ENCODE measurements at regions not wholly inside any gene's neighbourhood (a gene's known extent, or its start where the extent isn't known, plus 50 kb on each side); places are given as distances from the start of the nearest gene placed in this dataset.

DNA sequence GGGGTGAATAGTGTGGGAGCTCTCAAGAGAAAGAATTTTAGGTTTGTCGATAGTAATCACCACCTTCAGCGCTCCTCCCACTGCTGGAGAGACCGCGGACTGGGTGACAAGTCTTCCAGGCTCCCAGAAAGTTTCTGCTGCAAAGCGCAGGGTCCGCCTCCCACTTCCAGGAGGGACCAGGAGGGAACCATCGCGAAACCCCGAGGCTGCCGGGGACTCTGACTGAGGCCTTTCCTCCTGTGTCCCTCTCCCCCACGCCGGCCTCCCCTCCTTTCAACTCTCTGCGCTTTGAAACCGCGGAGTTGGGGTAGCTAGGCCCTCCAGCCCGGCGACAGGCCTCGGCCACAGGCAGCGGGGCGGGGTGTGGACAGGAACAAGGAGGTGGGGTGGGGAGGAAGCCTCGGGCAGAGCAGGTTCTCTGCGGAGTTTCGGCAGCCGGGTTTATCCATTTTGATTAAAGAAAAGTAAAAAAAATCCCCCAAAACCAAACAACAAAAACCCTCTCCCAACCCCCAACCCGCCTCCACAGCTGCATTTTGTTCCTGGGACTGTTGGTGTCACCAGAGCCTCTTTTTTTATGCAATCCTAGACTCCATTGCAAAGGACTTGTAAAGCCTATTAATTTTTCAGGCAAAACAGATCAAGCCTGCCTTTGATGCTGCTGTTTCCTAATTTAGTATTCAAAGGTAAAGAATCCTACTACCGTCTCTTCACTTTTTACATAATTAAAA is 157.2 kb downstream of the TM9SF2 start:
- DNase-seq, result peak; percentile 80

DNA sequence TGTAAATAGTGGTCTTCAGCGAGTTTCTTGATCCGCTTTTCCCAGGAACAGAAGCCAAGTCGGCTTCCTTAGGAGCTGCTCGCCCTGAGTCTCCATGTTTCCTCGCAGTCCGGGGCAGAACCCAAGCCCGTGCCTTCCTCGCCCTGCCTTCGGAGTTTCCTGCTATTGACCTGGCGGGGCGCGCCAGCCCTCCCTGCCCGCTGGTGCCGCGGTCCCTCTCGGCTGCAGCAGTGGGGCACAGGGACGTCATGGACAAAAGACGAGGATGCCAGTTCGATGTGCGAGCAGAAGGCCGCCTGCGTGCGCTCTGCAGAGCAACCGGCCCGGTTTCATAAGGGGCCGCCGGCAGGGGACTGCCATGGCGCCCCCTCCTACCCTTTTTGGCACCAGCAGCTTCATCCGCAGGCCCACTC is 156.6 kb downstream of the TM9SF2 start:
- DNase-seq, result peak; percentile 69

DNA sequence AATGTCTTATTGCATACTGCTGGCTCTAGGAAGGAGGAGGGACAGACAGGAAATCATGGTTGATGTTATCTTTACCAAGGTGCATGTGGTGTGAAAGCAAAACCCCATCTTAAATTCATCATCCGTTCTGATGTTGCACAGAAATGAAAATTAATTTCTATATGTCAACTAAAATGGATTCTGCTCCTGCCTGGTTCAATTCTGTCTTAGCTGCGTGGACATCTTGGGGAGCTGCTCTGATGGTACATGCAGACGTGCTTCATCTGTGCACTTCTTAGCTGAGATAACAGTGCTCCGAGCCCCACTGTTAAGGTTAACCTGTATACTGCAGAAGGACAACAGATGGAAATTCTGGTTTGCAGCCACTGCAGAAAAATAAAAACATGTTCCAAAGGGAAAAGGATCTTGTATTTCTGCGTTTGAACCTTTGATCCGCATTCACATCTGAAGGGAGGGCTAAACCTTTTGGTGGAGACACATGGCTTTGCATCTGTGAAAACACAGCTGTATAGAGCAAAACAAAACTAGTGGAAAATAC is 155.6 kb downstream of the TM9SF2 start:
- DNase-seq, result no peak

DNA sequence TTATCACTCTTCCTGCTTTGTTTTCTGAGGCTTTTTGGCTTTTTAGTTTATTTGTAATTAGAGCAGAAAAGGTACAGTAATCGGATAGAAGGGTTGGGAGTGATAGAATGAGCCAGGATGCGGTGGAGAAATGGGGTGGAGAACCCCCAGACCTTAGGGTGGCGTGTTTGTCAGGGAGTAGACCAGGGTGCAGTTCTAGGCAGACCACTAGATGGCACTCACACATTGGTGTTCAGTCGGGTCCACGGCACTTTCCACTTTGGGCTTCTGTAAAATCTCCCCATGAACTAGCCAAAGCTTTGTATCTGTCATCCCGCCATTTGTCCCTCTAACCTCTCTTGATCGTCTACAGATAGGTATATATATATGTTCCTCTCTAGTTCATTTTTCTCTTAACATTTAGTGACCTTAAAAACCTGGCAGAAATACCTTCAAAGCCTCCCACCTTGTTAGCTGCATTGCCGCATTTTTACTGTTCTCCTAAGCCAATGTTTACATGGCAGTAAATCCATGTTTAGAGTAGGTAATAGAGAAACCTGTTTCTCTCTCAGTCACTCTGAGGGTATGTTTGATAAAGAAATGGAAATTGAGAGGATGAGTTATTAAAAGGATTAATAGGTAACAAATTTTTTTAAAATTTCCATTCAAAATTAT is 154.9 kb downstream of the TM9SF2 start:
- DNase-seq, result peak; percentile 90

DNA sequence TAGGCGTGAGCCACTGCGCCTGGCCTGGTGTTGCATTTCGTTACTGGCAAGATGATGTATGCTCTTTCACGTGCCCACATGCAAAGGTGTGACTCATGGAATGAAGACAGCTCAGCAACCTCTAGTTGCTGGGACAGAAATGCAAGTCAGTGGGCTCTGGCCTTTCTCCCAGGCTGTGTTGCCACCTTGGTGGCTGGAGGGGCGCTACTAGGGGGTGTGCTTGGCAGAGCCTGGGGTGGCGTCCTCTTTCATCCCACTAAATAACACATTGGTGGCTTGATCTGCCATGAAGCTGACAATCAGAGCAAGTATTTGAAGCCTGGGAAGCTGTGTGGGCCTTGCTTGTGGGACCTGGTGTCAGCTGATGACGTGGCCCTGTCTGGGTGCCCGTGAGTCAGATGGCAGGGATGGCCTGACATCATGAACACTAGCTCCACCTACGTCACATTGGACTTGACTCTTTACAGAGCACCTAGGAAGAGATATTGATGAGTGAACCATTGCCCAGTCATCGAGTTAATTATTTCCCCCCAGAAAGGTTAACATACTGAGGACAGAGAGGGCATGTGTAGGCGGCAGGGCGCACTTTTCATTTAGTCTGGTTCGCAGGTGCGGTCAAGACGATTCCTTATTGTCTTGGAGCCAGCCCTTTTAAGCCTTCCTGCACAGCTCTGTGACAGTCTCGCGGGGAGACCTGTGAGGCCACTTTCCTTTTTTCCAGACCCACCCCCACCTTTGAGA is 154.2 kb downstream of the TM9SF2 start:
- no peak for DNase-seq

DNA sequence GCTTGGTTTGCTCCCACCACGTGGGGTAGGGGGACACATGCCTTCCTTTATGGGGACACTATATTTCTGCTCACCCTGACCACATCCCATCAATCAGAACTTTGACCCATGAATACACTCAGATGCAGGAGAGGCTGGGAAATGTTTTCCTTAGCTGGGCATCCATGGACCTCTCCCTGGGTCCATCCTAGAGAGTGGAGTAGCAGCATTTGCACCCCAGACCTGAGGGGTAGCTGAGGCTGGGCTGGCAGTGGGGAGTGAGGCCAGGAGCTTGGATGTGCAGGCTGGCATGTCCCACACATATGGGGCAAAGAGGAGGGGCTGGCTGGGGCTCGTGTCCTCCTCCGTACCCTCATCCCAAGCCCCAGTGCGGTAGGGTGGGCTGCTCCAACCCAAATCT is 152.8 kb downstream of the TM9SF2 start:
- no peak for DNase-seq

DNA sequence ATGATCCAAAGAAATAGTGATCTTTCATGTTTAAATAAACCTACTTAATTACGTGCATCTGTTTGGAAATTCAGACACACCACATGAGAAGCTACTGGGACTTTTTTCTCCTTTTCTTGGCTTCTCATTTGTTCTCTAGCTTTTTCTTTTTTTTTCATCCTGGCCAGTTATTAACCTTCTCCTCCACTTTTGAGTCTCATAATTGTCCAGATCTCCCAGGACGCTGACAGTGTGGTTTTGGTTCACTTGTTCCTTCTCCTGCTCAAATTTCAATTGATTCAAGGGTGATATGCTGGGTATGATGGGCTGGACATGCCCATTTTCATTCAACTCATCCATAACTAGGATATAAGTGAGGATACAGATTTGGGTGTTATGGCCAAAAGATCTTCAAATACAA is 152.3 kb downstream of the TM9SF2 start:
- no peak for DNase-seq

DNA sequence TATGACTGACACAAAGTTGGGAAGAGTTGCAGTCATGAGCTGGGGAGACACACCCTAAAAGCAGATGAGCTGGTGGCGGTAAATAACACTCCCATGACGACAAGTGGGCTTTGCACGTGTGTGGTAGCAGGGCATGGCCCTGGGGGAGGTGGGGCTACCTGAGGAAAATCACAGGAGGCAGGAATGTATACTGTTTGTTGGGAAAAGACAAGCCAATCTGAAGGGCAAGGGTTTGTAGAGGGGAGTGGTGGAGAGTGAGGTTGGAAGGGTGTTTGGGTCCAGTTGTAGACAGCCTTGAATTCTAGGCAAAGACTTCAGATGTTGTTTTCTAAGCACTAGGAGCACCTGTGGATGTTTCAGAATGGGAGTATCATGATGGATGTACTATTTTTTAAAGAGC is 151.6 kb downstream of the TM9SF2 start:
- DNase-seq, result no peak

DNA sequence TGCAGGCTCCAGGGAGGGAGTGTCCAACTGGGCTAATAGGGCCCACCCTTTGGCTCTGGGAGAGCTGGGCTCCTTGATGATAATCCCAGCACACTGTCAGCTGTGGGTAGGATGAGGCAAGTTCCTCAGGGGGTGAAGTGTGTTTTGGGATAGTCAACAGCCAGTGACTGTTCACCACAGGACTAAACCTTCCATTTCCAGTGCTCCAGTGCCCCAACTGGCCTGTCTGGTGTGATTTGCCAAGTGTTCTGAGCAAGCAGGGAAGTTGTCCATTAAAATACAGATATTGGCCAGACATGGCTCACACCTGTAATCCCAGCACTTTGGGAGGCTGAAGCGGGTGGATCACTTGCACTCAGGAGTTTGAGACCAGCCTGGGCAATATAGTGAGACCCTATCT is 150.9 kb downstream of the TM9SF2 start:
- DNase-seq, result no peak

DNA sequence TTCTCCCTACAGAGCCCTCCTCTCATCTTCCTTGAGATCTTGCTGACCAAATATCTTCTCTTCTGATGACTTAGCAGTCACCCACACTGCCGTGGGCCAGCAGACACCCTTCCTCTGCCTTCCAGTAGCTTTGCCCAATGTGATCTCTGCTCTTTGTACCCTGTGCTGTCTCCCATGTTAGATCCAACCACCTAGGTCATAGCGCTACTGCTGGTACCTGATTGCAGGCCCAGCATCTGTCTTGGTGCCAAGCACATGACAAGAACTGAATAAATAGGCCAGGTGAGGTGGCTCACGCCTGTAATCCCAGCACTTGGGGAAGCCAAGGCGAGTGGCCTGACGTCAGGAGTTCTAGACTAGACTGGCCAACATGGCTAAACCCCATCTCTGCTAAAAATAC is 149.7 kb downstream of the TM9SF2 start:
- no peak for DNase-seq

DNA sequence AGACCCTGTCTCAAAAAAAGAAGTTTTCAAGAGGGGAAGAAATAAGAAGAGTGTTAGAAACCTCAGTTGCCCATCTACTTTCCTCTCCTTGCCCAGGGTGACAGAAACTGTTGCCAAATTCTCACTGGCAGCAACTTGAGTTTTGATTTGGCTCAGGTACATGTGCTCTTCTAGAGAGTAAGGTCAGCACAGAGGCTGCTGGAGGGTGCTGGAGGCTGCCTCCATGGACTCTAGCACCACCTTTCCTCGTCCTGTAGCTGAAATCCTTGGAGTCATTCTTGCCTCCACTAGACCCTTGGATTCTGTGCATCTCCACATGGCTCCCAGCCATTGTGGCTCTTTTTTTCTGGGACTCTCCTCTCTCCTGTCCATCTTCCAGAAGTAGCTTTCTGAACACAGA is 149.1 kb downstream of the TM9SF2 start:
- no peak for DNase-seq

DNA sequence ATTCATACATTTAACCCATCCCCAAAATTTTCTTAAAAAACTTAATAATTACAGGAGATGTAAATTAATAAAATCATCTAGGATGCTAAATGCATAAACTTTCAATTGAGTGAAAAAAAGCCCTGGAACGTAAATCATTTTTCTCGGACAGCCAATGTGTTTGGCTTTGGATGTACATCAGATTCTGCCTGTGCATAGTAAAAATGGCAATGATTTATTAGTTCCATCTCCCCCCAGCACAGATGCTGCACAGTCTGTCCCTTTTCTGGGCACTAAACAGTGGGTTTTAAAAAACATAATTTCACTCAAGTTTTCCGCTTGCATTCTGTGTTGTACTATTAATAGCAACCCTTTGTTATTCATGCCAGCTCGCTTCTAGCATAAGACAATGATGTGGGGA is 147.7 kb downstream of the TM9SF2 start:
- DNase-seq, result no peak

DNA sequence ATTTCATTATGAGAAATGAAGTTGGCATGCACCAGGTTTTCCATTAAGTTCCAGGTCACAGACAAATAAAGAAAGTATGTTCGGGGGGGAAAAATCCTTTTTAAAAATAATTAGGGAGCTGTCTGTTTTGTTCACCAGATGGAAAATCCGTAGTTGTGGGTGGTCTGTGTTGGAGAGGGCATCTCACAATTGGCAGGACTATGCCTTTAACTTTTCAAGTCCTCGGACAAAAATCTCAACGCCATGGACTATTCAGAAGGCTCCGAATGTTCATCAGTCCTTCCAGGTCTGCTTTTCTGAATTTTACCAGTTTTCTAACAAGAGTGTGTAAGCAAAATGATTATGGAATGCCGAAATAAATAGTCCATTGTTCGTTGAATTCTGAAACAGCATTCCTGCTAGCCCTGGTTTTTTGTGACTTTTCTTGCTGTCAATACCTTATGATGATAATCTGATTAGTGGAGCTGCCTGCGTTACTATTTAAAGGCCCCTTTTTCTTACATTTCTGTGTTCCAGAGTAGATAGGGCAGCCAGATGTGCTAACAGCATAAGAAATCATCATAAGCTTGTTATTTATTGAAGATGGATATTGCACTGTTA is 146.9 kb downstream of the TM9SF2 start:
- no peak for DNase-seq

DNA sequence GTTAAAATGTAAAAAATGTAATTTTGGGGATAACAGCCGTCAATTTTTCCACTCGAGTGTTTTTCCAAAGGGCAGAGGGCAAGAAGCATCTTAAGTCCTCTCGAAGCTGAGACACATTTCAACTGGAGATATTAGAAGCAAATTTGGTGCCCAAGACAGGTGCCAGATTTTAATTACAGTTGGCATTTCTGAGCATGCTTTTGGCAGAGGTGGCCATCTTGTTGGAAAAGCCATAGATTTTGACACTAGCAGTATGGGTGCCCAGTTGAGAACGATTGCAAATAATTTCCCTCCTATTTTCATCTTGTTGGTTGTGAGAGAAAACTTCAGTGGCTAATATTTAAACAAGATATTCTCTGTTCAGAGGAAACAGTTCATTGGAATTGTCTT is 146.3 kb downstream of the TM9SF2 start:
- DNase-seq, result no peak

DNA sequence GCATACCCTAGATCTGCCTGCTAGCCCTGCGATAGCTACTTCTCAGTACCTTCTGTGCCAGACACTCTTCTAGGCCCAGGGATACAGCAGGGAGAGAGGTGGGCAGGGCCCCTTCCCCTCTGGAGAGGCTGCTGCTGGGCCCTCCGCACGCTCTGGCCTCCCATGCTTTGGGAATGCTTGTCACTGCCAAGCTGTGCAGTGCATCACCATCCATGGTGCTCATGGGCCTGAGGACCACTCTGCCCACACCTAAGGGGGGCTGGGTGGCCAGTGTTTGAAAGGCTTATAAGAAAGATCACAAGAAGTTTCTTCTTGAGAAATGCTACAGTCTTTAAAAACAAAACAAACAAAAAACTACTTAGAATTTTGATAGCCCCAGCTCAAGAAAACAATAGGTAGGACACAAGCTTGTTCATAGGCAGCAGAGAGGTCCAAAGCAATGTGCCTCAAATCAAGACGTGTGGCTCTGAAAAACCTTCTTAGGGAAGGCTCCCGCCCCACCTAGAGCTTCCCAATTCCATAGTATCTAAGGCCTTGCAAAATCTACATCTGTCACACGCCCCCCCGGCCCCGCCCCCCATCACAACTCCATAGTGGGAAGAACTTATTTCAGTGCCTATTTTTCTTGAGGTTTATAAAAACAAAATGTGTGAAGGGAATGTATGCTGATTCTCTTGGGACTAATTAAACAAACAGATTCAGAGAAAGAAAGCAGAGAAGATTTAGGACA is 145.8 kb downstream of the TM9SF2 start:
- no peak for DNase-seq

DNA sequence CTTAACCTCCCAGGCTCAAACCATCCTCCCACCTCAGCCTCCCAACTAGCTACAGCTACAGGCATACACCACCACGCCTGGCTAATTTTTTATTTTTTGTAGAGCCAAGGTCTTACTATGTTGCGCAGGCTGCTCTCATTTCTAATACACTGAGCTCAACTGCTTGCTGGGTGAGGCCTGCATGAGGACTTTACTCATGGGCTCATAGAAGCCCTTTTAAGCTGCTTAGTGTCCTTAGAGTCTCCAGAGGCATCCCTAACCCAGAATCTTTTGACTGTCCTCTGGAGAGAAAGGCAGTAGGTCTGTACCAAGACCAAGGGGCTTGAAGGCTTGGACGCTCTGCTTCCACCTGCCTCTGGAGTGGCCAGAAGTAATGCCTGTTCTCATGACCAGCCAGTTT is 141.6 kb downstream of the TM9SF2 start:
- no peak for DNase-seq

DNA sequence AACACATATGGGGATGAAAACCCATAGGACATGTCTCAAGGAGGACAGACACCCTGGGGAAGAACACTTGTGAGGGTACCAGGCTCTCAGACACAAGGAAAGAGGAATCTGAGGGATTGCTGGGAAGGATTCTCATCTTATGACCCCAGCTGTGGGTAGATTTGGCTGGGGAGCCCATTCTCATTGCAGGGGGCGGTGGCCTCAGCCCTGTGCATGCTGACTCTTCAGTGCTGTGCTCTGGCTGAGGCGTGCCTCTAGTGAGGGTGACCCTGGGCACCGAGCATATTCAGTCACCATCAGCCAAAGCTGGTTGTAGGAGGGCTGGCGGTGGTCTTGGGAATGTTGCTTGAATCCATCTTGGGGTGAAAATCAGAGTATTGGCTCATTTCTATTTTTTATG is 140.7 kb downstream of the TM9SF2 start:
- no peak for DNase-seq

DNA sequence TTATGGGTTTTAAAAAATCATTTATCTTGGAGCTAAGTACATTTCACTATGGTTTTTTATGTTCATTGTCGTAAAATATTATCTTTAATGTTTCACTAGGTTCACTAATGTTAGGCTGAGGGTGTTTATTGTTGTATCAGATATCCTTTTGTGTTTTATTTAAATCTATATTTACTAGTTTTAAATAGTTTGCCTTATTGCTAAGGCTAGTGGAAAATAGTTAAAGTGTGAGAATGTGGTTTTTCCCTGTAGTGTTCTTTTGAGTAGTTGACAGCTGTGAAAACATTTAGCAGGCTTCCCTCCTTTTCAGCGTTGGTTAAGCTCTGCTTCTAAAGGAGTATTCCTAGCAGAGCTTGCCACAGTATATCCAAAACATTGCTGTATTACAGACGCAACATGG is 139.0 kb downstream of the TM9SF2 start:
- no peak for DNase-seq

DNA sequence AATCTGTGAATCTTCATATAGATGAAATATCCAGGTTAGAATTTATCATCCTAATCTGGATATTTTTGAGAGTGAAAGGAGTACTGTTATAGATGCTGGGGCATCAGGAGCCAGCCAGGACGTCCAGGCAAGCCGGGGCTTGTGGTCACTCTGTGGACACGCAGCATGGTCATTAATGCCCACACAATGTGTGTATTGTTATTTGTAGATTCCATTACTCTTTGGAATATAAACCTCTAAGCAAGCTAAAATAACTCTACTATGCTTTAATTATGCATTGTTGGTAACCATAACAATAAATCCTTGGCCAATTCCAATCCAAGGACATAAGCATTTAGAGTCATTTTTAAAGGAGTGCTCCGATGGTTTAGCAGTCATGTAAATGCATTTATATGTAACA is 137.9 kb downstream of the TM9SF2 start:
- DNase-seq, result no peak

DNA sequence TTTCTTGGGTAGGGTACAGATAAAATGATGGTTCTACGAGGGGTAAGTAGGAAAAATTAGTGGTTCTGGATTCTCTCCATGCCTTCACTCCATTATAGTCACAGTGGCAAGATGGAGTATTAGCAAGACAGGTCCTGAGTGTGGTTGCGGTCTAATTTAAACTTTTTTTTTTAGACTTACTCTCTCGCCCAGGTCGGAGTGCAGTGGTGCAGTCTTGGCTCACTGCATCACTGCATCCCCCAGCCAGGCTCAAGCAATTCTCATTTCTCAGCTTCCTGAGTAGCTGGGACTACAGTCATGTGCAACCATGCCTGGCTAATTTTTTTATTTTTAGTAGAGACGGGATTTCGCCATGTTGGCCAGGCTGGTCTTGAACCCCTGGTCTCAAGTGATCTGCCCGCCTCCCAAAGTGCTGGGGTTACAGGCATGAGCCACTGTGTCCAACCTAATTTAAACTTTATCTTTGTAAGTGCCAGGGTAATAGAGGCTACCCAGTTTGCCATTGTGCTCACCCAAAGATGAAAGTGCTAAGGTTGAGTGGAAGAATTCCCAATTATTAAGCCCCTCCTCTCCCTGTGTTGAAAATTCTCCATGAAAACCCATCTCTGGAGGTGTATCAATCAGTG is 135.6 kb downstream of the TM9SF2 start:
- no peak for DNase-seq

DNA sequence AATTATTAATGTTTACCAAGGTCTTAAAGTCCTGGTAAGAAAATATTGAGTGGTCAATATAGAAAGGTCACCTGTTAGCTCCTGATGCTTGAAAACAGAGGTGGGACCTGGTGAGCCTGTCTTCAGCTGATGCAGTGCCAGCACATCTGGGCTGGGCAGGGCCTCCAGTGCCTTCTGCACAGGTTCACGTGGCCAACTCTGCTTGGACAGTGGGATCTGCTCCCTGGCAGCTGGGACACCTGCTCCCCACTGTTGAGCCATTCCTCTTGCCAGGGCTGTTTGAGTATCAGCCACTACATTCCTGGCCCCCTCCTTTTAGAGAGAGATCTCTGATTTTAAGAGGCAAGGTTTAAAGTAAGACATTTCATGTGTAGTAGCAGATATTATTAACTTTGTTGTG is 135.0 kb downstream of the TM9SF2 start:
- no peak for DNase-seq

DNA sequence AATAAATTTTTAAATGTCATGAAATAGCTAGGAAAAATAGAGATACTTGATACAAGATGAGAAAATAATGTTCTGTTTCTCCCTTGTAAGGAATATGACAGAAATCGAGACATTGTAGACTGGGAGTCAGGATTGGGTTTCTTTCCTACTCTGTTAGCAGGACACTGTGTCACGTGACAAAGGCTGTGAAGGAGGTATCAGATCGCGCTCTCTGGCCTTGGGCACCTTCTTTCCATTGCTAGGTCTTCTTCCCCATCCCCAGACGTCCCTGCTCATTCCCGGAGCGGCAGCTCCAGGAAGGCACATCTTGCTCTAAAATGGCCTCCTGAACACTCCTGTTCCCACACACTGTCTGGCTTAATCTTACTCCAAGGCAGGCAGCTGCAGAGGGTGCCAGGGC is 133.4 kb downstream of the TM9SF2 start:
- no peak for DNase-seq
